ENCODE measurements at regions not wholly inside any gene's neighbourhood (a gene's known extent, or its start where the extent isn't known, plus 50 kb on each side); places are given as distances from the start of the nearest gene placed in this dataset.

DNA sequence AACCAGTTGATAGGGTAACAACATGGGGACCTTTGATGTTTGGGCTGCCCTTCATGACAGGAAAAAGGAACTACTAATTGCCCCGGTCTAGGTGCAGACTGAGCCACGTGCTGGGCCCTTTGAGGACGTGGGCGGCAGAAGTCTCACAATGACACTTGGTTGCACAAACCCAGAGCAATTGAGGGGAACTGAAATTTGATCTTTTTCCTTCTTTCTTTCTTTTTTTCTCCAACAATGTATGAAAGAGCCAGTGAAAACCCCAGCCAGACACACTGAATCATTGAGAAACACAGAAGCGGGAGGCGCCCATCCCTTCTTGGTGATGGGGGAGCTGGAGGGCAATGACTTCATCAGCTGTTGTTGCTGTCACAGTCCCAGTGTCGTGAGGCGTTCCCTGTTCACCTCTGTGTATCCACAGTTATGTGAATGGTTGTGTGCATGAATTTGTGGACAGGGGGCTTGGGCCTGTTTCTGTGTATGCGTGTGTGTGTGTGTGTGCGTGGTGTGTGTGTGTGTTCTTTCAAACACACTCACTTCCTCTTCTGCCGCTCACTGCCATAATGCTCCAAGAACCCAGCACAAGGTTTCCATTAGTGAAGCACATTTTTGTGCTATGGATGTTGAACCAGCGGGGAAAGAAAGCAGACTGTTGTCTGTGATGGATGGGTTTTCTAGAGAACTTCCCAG, 137.5 kb upstream of the CCND2 start (continued):
- TF ChIP-seq FOS (IDR thresholded peaks at IDR 0.05; ENCODE audit: borderline replicate concordance, extremely low read depth, insufficient read length) (no peak), IRF4 (IDR thresholded peaks at IDR 0.05; ENCODE audit: low read depth, low read length) (peak; percentile 93), MEF2A (IDR thresholded peaks at IDR 0.05; ENCODE audit: insufficient read depth, low read depth, low read length) (peak; percentile 70; the same call in 1 of the 2 replicates), ZNF622 (IDR thresholded peaks at IDR 0.05) (no peak), NR2C2 (IDR thresholded peaks at IDR 0.05; ENCODE audit: borderline replicate concordance, control insufficient read depth, insufficient read length, low read depth) (no peak), PML (IDR thresholded peaks at IDR 0.05; ENCODE audit: low read length) (peak; percentile 65; the same call in 1 of the 2 replicates), GABPA (IDR thresholded peaks at IDR 0.05; ENCODE audit: low read depth) (peak; percentile 70), YY1 (IDR thresholded peaks at IDR 0.05; ENCODE audit: low read depth, low read length) (peak; percentile 62; the same call in 1 of the 2 replicates), TCF12 (IDR thresholded peaks at IDR 0.05; ENCODE audit: low read depth, low read length) (peak; percentile 69; the same call in 1 of the 2 replicates), RFX5 (IDR thresholded peaks at IDR 0.05; ENCODE audit: low read depth, low read length) (no peak)
- TF ChIP-seq, protein P1, sequence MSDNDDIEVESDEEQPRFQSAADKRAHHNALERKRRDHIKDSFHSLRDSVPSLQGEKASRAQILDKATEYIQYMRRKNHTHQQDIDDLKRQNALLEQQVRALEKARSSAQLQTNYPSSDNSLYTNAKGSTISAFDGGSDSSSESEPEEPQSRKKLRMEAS (IDR thresholded peaks at IDR 0.05; ENCODE audit: low read depth, low read length), result peak; percentile 98
- TF ChIP-seq, protein P2, sequence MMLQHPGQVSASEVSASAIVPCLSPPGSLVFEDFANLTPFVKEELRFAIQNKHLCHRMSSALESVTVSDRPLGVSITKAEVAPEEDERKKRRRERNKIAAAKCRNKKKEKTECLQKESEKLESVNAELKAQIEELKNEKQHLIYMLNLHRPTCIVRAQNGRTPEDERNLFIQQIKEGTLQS (IDR thresholded peaks at IDR 0.05; ENCODE audit: borderline replicate concordance, extremely low read depth, low read depth, low read length), result 0 out of 2 replicates have a peak, but pooled peaks have one; percentile 11
- TF ChIP-seq, protein P3, sequence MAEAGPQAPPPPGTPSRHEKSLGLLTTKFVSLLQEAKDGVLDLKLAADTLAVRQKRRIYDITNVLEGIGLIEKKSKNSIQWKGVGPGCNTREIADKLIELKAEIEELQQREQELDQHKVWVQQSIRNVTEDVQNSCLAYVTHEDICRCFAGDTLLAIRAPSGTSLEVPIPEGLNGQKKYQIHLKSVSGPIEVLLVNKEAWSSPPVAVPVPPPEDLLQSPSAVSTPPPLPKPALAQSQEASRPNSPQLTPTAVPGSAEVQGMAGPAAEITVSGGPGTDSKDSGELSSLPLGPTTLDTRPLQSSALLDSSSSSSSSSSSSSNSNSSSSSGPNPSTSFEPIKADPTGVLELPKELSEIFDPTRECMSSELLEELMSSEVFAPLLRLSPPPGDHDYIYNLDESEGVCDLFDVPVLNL (IDR thresholded peaks at IDR 0.05; ENCODE audit: low read depth, low read length), result no peak
